ENCODE measurements at regions not wholly inside any gene's neighbourhood (a gene's known extent, or its start where the extent isn't known, plus 50 kb on each side); places are given as distances from the start of the nearest gene placed in this dataset.

DNA sequence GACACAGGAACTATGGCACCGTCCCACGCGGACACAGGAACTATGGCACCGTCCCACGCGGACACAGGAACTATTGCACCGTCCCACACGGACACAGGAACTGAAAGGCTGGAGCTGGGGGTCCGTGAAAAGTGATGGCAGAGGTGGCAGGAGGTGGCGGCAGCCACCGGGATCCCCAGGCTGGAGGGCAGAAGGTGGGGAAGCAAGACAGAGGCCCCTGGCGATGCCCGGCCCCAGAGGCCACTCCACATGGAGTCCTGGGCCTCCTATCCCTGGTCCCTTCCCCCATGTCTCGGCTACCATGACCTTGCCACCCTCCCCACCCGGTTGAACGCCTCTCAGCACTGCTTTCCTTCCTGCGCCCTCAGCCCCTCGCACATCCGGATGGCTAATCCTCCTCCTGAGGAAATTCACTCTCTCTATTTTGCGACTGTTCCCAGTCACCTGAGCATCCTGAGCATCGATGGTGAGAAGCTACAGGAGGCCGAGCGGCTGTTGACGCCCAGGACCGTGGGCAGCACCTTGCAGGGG is 181.4 kb downstream of the TMEM18 start:
- TF ChIP-seq HDGF (IDR thresholded peaks at IDR 0.05) (no peak), CBFB (IDR thresholded peaks at IDR 0.05; ENCODE audit: low read depth) (no peak), SP1 (IDR thresholded peaks at IDR 0.05; ENCODE audit: low read depth, low read length) (no peak), CTCF (IDR thresholded peaks at IDR 0.05 in 2 of 3, conservative IDR thresholded peaks at IDR 0.05 in 1 of 3; ENCODE audit: control insufficient read depth in 2 of 3, extremely low read depth in 1 of 3, insufficient read depth in 1 of 3, low read depth in 3 of 3, low read length in 3 of 3) (no peak), DPF2 (IDR thresholded peaks at IDR 0.05) (no peak), MXI1 (IDR thresholded peaks at IDR 0.05; ENCODE audit: low read depth, low read length) (no peak), USF2 (IDR thresholded peaks at IDR 0.05; ENCODE audit: borderline replicate concordance, low read depth, low read length) (no peak), MTA2 (IDR thresholded peaks at IDR 0.05; ENCODE audit: low read depth) (no peak), RFX5 (IDR thresholded peaks at IDR 0.05; ENCODE audit: low read depth, low read length) (no peak), EP300 (IDR thresholded peaks at IDR 0.05; ENCODE audit: borderline replicate concordance in 1 of 2, control insufficient read depth in 1 of 2, low read depth in 2 of 2, low read length in 2 of 2) (no peak), PKNOX1 (IDR thresholded peaks at IDR 0.05) (no peak), POLR2AphosphoS2 (IDR thresholded peaks at IDR 0.05; ENCODE audit: low read depth, low read length) (no peak), POLR2AphosphoS5 (IDR thresholded peaks at IDR 0.05; ENCODE audit: low read length) (no peak), ETV6 (conservative IDR thresholded peaks at IDR 0.05 in 1 of 2, IDR thresholded peaks at IDR 0.05 in 1 of 2; ENCODE audit: borderline replicate concordance in 1 of 2, low read depth in 1 of 2) (no peak)

Measured in GM12878 (cell line).